ENCODE measurements at regions not wholly inside any gene's neighbourhood (a gene's known extent, or its start where the extent isn't known, plus 50 kb on each side); places are given as distances from the start of the nearest gene placed in this dataset.

DNA sequence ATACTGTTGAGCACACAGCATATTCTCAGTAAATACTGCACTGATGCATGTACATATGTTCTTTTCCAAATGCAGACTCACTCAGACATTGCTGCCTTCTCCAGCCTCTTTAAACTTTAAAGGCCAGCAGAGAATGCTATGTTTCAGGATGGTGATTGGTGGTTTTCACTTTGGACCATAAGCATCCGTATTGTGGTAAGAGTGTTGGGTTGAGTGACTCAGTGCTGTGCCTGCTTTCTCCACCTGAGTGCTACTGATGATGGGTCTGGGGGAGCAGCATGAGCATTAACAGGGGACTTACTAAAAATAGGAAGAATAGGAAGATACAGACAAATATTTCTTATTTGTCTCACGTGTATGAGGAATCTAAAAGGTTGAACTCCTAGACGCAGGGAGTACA is 56.3 kb upstream of the ZNF92 start:
- no peak for DNase-seq (ENCODE audit: low read depth)
- H3K4me3 ChIP-seq (ENCODE audit: control insufficient read depth, low read depth, low read length): no peak overlapping the region
- TF ChIP-seq, protein P1, sequence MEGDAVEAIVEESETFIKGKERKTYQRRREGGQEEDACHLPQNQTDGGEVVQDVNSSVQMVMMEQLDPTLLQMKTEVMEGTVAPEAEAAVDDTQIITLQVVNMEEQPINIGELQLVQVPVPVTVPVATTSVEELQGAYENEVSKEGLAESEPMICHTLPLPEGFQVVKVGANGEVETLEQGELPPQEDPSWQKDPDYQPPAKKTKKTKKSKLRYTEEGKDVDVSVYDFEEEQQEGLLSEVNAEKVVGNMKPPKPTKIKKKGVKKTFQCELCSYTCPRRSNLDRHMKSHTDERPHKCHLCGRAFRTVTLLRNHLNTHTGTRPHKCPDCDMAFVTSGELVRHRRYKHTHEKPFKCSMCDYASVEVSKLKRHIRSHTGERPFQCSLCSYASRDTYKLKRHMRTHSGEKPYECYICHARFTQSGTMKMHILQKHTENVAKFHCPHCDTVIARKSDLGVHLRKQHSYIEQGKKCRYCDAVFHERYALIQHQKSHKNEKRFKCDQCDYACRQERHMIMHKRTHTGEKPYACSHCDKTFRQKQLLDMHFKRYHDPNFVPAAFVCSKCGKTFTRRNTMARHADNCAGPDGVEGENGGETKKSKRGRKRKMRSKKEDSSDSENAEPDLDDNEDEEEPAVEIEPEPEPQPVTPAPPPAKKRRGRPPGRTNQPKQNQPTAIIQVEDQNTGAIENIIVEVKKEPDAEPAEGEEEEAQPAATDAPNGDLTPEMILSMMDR (conservative IDR thresholded peaks at IDR 0.05; ENCODE audit: control insufficient read depth, insufficient read depth, low read depth, low read length): no peak

DNA sequence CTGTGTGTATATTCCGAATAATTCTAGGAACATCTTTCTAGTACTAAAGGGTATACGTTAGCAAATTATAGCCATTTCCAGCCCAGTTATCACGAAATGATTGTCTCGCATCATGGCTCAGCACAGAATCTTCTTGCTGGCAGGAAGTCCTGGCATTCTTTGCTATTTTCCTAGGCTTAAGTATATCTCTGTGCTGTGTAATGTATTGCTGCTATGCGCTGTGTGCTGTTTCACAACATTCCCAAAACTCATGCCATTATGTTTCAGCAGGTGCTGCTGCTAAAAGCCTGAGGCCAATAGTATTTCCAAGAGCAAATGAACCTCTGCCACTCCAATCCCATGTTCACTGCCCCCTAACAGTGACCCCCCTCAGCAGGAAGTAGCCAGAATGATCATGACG is 62.9 kb upstream of the ZNF92 start:
- H3K4me3 ChIP-seq (ENCODE audit: control insufficient read depth, low read depth, low read length): no peak overlapping the region
- TF ChIP-seq, protein P1 (conservative IDR thresholded peaks at IDR 0.05; ENCODE audit: control insufficient read depth, insufficient read depth, low read depth, low read length): no peak
- no peak for DNase-seq (ENCODE audit: low read depth)

DNA sequence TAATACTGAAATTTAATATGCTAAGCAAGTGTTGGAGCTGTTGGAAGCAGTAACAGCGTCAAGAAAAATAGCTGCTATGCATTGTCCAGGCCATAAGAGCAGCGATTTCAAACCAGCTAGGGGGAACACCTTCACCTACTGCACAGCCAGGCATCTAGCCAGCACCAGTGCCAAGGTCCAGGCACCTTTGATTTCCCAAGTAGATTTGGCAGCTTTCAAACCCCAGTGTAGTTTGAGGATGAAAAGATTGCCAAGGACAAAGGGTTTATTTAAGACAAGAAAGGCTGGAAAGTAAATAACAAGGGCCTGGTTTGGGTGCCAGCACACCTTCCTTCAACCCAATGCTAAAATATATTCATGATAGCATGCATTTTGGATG is 65.4 kb upstream of the ZNF92 start:
- TF ChIP-seq, protein P1 (conservative IDR thresholded peaks at IDR 0.05; ENCODE audit: control insufficient read depth, insufficient read depth, low read depth, low read length): no peak
- no peak overlapping the region for H3K4me3 ChIP-seq (ENCODE audit: control insufficient read depth, low read depth, low read length)
- DNase-seq (ENCODE audit: low read depth): no peak

DNA sequence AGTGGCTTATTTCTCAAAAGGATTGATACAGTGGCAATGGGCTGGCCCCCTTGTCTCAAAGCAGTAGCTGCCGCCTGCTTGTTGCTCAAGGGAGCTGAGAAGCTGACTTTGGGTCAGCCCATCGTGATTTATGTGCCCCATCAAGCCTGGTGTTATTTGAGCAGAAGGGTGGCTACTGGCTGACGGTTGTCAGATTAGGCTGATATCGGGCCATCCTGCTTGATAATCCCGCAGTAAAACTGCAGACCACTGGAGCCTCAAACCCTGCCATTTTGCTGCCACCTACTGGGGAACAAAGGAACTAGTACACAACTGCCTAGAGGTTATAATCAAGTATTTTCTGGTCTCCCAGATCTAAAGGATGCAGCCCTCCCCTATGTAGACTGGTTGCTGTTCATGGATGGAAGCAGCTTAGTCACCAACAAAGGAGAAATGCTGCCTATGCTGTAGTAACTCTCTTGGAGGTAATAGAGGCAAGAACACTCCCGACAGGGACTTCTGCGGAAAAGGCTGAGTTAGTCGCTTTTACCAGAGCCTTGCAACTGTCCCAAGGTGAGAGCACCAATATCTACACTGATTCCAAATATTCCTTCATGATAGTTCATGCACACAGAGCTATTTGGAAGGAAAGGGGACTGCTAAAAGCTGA is 65.9 kb upstream of the ZNF92 start:
- TF ChIP-seq, protein P1 (conservative IDR thresholded peaks at IDR 0.05; ENCODE audit: control insufficient read depth, insufficient read depth, low read depth, low read length): peak; percentile 86
- DNase-seq (ENCODE audit: low read depth): peak; percentile 66
- no peak overlapping the region for H3K4me3 ChIP-seq (ENCODE audit: control insufficient read depth, low read depth, low read length)

DNA sequence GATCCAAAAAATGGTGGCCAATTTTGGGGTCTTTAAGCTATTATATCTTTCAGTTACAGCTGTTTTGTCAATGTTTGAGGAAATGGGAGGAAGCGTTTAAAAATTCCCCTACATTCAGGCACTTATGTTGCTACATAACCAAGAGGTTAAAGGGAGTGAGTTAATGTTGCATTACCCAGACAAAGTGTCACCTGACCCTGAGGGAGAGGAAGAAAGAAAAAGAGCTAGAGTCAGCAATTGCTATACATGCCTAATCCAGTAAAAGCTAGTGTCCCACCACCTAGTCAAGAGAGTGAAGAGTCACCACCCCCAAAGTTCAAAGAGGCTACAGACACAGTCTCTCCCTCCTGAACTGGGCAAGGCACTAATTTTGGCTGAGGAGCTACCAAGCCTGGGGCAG is 69.5 kb upstream of the ZNF92 start:
- no peak overlapping the region for H3K4me3 ChIP-seq (ENCODE audit: control insufficient read depth, low read depth, low read length)
- no peak for DNase-seq (ENCODE audit: low read depth)
- TF ChIP-seq, protein P1 (conservative IDR thresholded peaks at IDR 0.05; ENCODE audit: control insufficient read depth, insufficient read depth, low read depth, low read length): no peak

DNA sequence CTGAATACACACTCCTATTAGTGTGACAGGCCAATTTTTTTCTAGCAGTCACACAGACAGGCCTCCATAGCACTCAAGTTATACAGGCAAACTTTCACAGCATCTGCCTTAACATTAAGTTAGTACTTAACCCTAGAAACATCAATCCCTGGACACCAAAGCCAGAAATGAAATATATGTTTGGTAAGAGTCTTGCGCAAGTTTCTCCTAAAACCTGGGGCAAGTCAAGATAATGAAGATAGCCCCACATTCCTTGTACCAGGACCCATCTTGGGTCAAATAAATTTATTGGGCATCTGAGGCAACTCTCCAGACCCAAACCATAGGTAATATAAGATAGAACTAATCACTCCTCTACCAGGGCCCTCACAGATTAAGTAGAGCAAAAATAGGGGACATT is 70.8 kb upstream of the ZNF92 start:
- no peak overlapping the region for H3K4me3 ChIP-seq (ENCODE audit: control insufficient read depth, low read depth, low read length)
- DNase-seq (ENCODE audit: low read depth): no peak
- TF ChIP-seq, protein P1 (conservative IDR thresholded peaks at IDR 0.05; ENCODE audit: control insufficient read depth, insufficient read depth, low read depth, low read length): no peak

DNA sequence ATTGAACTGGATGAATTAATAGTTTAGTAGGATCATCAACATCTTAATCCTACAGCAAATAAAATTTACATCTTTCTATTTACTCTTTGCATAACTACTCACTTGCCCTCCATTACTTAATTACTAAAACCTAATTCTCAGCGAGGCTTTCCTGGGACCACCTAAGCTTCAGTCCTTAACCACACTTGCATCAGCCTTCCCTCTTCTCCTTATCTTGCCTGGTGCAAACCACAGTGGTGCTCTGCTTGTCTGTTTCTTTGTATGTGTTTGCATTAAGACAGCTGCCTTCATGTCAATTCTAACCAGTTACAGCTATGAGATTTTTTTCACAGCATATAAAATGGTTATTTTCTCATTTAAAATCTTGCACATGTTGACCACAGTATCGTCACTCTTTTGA is 72.6 kb upstream of the ZNF92 start:
- no peak for DNase-seq (ENCODE audit: low read depth)
- TF ChIP-seq, protein P1 (conservative IDR thresholded peaks at IDR 0.05; ENCODE audit: control insufficient read depth, insufficient read depth, low read depth, low read length): no peak
- no peak overlapping the region for H3K4me3 ChIP-seq (ENCODE audit: control insufficient read depth, low read depth, low read length)
